IMR-90 (cell line): ENCODE measurements at regions not wholly inside any gene's neighbourhood (a gene's known extent, or its start where the extent isn't known, plus 50 kb on each side); places are given as distances from the start of the nearest gene placed in this dataset.

Source experiments
- CEBPB ChIP-seq: IDR thresholded peaks from 2 replicates; pipeline ENCODE4 v1.6.1; 2012; ENCODE audit warnings: low read depth, low read length, improper control_type of control experiment
- MAZ ChIP-seq: IDR thresholded peaks from 2 replicates; pipeline ENCODE4 v1.6.1; 2012; ENCODE audit warnings: low read depth, mild to moderate bottlenecking, low read length, improper control_type of control experiment, moderate library complexity, borderline replicate concordance
- MXI1 ChIP-seq: IDR thresholded peaks from 2 replicates; pipeline ENCODE4 v1.6.1; 2012; ENCODE audit warnings: low read depth, mild to moderate bottlenecking, low read length, moderate library complexity, borderline replicate concordance
- NFE2L2 ChIP-seq: fragments of 150-350 bp; IDR thresholded peaks from 2 replicates; pipeline ENCODE4 v1.6.1; 2016; ENCODE audit warnings: low read depth, mild to moderate bottlenecking, low read length
- POLR2A ChIP-seq: IDR thresholded peaks from 2 replicates; pipeline ENCODE4 v1.6.1; 2012; ENCODE audit warnings: mild to moderate bottlenecking, low read depth, low read length
- RCOR1 ChIP-seq: IDR thresholded peaks from 2 replicates; pipeline ENCODE4 v1.6.1; 2012; ENCODE audit warnings: mild to moderate bottlenecking, low read length, improper control_type of control experiment; ENCODE audit not compliant: insufficient replicate concordance
- RFX5 ChIP-seq: IDR thresholded peaks from 2 replicates; pipeline ENCODE4 v1.8.0; 2012; ENCODE audit warnings: low read depth, mild to moderate bottlenecking, low read length, moderate library complexity
- SMC3 ChIP-seq: fragments of 150-350 bp; IDR thresholded peaks from 2 replicates; pipeline ENCODE4 v1.6.1; 2016; ENCODE audit warnings: low read depth, mild to moderate bottlenecking, antibody characterized with exemption, low read length, moderate library complexity
- TF ChIP-seq, protein P1 (sequence below): conservative IDR thresholded peaks from 2 replicates; pipeline ENCODE4 v1.5.1; 2012; ENCODE audit warnings: mild to moderate bottlenecking, low read depth, low read length, improper control_type of control experiment
- TF ChIP-seq, protein P2 (sequence below): fragments of 150-350 bp; IDR thresholded peaks from 2 replicates; pipeline ENCODE4 v1.6.1; 2017; ENCODE audit warnings: mild to moderate bottlenecking, antibody characterized with exemption, low read length, low read depth

DNA sequence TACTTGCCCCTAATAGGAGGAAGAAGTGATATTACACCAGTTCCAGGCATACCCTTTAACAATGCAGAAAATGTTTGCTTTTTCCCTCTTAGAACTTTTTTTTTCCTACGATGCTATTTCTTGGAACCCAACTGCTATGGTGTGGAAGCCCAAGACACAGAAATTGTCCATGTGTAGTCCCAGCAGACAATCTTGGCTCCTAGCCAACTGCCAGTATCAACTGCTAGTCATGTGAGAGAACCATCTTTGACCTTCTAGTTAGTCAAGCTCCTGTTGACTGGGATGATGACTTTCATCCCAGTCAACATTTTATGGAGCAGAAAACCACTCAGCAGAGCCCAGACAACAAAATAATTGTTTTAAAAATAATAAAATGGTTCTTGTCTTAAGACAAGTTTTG, 532.4 kb downstream of the TLR4 start:
- TF ChIP-seq, protein P1, sequence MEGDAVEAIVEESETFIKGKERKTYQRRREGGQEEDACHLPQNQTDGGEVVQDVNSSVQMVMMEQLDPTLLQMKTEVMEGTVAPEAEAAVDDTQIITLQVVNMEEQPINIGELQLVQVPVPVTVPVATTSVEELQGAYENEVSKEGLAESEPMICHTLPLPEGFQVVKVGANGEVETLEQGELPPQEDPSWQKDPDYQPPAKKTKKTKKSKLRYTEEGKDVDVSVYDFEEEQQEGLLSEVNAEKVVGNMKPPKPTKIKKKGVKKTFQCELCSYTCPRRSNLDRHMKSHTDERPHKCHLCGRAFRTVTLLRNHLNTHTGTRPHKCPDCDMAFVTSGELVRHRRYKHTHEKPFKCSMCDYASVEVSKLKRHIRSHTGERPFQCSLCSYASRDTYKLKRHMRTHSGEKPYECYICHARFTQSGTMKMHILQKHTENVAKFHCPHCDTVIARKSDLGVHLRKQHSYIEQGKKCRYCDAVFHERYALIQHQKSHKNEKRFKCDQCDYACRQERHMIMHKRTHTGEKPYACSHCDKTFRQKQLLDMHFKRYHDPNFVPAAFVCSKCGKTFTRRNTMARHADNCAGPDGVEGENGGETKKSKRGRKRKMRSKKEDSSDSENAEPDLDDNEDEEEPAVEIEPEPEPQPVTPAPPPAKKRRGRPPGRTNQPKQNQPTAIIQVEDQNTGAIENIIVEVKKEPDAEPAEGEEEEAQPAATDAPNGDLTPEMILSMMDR: no peak
- TF ChIP-seq MAZ (no peak), POLR2A (no peak), MXI1 (no peak), CEBPB (no peak), RCOR1 (no peak), RFX5 (no peak), NFE2L2 (no peak), SMC3 (no peak)
- TF ChIP-seq, protein P2, sequence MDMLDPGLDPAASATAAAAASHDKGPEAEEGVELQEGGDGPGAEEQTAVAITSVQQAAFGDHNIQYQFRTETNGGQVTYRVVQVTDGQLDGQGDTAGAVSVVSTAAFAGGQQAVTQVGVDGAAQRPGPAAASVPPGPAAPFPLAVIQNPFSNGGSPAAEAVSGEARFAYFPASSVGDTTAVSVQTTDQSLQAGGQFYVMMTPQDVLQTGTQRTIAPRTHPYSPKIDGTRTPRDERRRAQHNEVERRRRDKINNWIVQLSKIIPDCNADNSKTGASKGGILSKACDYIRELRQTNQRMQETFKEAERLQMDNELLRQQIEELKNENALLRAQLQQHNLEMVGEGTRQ: no peak
